GM12878 (cell line): ENCODE measurements at regions not wholly inside any gene's neighbourhood (a gene's known extent, or its start where the extent isn't known, plus 50 kb on each side); places are given as distances from the start of the nearest gene placed in this dataset.
A peak's percentile ranks its signal among the peaks of the same experiment; 100 is the strongest.
"Not testable (repeated sequence)": the region's sequence is repeated elsewhere in the genome, so short reads cannot be mapped to it uniquely, and the experiment has no call there.

Source experiments
- ATAC-seq: fragments of 200-7000 bp; cut with Tn5 transposase; 3 replicates; pipeline ENCODE4 v1.9.1; 2020; ENCODE audit warnings: mild to moderate bottlenecking, moderate library complexity
- BruUV-seq: library from RNA; stranded (reverse); fragments of 400-500 nt; replicated peaks from 2 replicates; lab custom pipeline; 2021; lab: Mats Ljungman, UMichigan
- CTCF ChIA-PET: fragments of 300-600 bp; sonication (Branson Sonifier 250); formaldehyde crosslinking; extraction: SDS; loops from one replicate; lab custom pipeline; 2021; ENCODE audit warnings: inconsistent platforms; lab: Yijun Ruan, JAX
- POLR2A ChIA-PET: fragments of 350-600 bp; formaldehyde crosslinking; extraction: SDS; loops from one replicate; lab custom pipeline; 2021; ENCODE audit warnings: inconsistent platforms; lab: Charles Lee
- RAD21 ChIA-PET: fragments of 300-600 bp; sonication (Branson Sonifier 250); formaldehyde crosslinking; loops from one replicate; lab custom pipeline; 2023; ENCODE audit warnings: antibody characterized with exemption; ENCODE audit not compliant: unreplicated experiment; lab: Charles Lee
- SMC1A ChIA-PET: fragments of 300-600 bp; sonication (Branson Sonifier 250); formaldehyde crosslinking; loops from one replicate; lab custom pipeline; 2023; ENCODE audit not compliant: unreplicated experiment, uncharacterized antibody; lab: Charles Lee
- DNase-seq: peaks from one replicate; pipeline ENCODE4 v3.0.0-alpha.2; 2011; ENCODE audit warnings: low read depth, low spot score
- FAIRE-seq: peaks from 3 replicates; lab custom pipeline; 2011; peaks lifted over from hg19 to GRCh38; lab: Jason Lieb, UNC
- H2AFZ ChIP-seq: 2 replicates; pipeline ENCODE4 v1.6.0; 2011; ENCODE audit warnings: low read depth, low read length, control low read depth; ENCODE audit not compliant: control insufficient read depth
- H3K27ac ChIP-seq: 2 replicates; pipeline ENCODE4 v1.5.1; 2011; ENCODE audit warnings: control low read depth; ENCODE audit not compliant: control insufficient read depth, insufficient read depth
- H3K27me3 ChIP-seq, 2 experiments: replicated peaks in 1 of 2; 2 replicates each; pipeline versions ENCODE4 v1.6.0 to v1.6.1; 2011; ENCODE audit warnings: low read length in 1 of 2; ENCODE audit not compliant: control insufficient read depth in 2 of 2, insufficient read depth in 2 of 2
- H3K36me3 ChIP-seq, 2 experiments: 2 replicates each; pipeline ENCODE4 v1.5.1; 2011; ENCODE audit warnings: low read length in 1 of 2; ENCODE audit not compliant: control insufficient read depth in 2 of 2, insufficient read depth in 2 of 2
- H3K4me1 ChIP-seq: 2 replicates; pipeline ENCODE4 v1.6.1; 2011; ENCODE audit warnings: mild to moderate bottlenecking, low read length, moderate library complexity, mixed read lengths; ENCODE audit not compliant: control insufficient read depth, insufficient read depth
- H3K4me2 ChIP-seq: 2 replicates; pipeline ENCODE4 v1.6.0; 2011; ENCODE audit warnings: control low read depth; ENCODE audit not compliant: control insufficient read depth, insufficient read depth
- H3K4me3 ChIP-seq: fragments of 200-600 bp; sonication (generic); 2 replicates; pipeline ENCODE4 v1.5.1; 2016
- H3K79me2 ChIP-seq: 2 replicates; pipeline ENCODE4 v1.6.0; 2011; ENCODE audit warnings: low read length; ENCODE audit not compliant: control insufficient read depth, insufficient read depth
- H3K9ac ChIP-seq: 2 replicates; pipeline ENCODE4 v1.8.0; 2011; ENCODE audit warnings: low read length, control low read depth, mixed read lengths; ENCODE audit not compliant: control insufficient read depth, insufficient read depth
- H3K9me3 ChIP-seq: replicated peaks from 3 replicates; pipeline ENCODE4 v1.5.1; 2011; ENCODE audit warnings: mild to moderate bottlenecking, low read length; ENCODE audit not compliant: control insufficient read depth, insufficient read depth
- H4K20me1 ChIP-seq: 2 replicates; pipeline ENCODE4 v1.6.0; 2011; ENCODE audit not compliant: control insufficient read depth, insufficient read depth
- RAD21 ChIP-seq: IDR thresholded peaks from 2 replicates; pipeline ENCODE4 v1.6.1; 2011; ENCODE audit warnings: mild to moderate bottlenecking, low read depth, low read length, moderate library complexity; ENCODE audit not compliant: insufficient read depth
- WGBS: methylation state at CpG from one replicate; pipeline ENCODE4 v1.1.6; 2016; ENCODE audit warnings: low lambda C conversion rate; ENCODE audit not compliant: insufficient replicate concordance, insufficient coverage; ENCODE audit errors: missing lambda C conversion rate; 5-methylcytosine and 5-hydroxymethylcytosine counted together
- in situ Hi-C: fragments of 300-500 bp; cut with MboI; formaldehyde crosslinking; loops from 9 replicates; pipeline ENCODE4 v1.14.3; 2018; ENCODE audit warnings: mixed read lengths
- intact Hi-C: fragments of 100-400 bp; cut with micrococcal nuclease; formaldehyde crosslinking; loops from one replicate; pipeline ENCODE4 v1.14.2; 2022; ENCODE audit not compliant: unreplicated experiment
- TF ChIP-seq, protein P1 (sequence below), 3 experiments: IDR thresholded peaks in 2 of 3; conservative IDR thresholded peaks in 1 of 3; 2 replicates each; pipeline ENCODE4 v1.5.1; 2011; ENCODE audit warnings: low read depth in 3 of 3, low read length in 3 of 3, mild to moderate bottlenecking in 3 of 3, control low read depth in 2 of 3, moderate library complexity in 2 of 3, inconsistent platforms in 1 of 3, mixed read lengths in 1 of 3; ENCODE audit not compliant: control insufficient read depth in 2 of 3, insufficient read depth in 1 of 3; ENCODE audit errors: extremely low read depth in 1 of 3

DNA sequence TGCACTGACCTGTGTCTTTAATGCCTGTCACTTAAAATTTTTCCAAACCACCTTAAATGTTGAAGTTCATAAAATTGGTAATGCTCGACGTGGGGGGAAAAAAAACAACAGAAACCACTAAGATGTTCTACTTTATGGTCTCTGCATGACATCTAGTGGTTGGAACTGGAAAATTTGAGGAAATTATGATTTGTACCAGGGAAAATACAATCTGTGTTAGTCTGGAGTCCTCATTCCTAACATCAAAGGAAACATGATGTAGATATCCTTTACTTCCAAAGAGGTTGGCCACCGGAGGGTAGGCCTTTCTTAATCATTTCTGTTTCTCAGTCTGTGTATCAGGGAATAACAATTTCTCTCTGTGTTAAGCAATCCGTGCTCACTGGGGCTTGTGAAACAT, 941.0 kb downstream of the LTN1 start:
- H3K9ac ChIP-seq, H3K4me2 ChIP-seq, in situ Hi-C loops, H3K36me3 ChIP-seq, H2AFZ ChIP-seq, H3K27me3 ChIP-seq, POLR2A ChIA-PET, H3K27ac ChIP-seq, ATAC-seq, H3K4me3 ChIP-seq, H3K79me2 ChIP-seq: not testable (repeated sequence)
- intact Hi-C loops = loop anchor here (5.0 kb wide), 1 partner anchor 1204 kb away; the partner anchor contains the start of gene ADAMTS1
- WGBS = 13% methylated on average over 4 of the region's 4 CpGs
- TF ChIP-seq RAD21 = 0 out of 2 replicates have a peak, but pooled peaks have one; percentile 19
- TF ChIP-seq, protein P1, sequence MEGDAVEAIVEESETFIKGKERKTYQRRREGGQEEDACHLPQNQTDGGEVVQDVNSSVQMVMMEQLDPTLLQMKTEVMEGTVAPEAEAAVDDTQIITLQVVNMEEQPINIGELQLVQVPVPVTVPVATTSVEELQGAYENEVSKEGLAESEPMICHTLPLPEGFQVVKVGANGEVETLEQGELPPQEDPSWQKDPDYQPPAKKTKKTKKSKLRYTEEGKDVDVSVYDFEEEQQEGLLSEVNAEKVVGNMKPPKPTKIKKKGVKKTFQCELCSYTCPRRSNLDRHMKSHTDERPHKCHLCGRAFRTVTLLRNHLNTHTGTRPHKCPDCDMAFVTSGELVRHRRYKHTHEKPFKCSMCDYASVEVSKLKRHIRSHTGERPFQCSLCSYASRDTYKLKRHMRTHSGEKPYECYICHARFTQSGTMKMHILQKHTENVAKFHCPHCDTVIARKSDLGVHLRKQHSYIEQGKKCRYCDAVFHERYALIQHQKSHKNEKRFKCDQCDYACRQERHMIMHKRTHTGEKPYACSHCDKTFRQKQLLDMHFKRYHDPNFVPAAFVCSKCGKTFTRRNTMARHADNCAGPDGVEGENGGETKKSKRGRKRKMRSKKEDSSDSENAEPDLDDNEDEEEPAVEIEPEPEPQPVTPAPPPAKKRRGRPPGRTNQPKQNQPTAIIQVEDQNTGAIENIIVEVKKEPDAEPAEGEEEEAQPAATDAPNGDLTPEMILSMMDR (IDR thresholded peaks at IDR 0.05 in 2 of 3, conservative IDR thresholded peaks at IDR 0.05 in 1 of 3; ENCODE audit: control insufficient read depth in 2 of 3, extremely low read depth in 1 of 3, insufficient read depth in 1 of 3, low read depth in 3 of 3, low read length in 3 of 3) = peak in 1 of 3 experiments; percentile 10; a peak in 1 of 6 replicates
- TF ChIP-seq, all 136 proteins: peak for 2; not testable (repeated sequence) for 134
- DNase-seq, RAD21 ChIA-PET, H3K9me3 ChIP-seq, H3K4me1 ChIP-seq, H4K20me1 ChIP-seq, FAIRE-seq, SMC1A ChIA-PET, CTCF ChIA-PET, BruUV-seq: not testable (repeated sequence)

DNA sequence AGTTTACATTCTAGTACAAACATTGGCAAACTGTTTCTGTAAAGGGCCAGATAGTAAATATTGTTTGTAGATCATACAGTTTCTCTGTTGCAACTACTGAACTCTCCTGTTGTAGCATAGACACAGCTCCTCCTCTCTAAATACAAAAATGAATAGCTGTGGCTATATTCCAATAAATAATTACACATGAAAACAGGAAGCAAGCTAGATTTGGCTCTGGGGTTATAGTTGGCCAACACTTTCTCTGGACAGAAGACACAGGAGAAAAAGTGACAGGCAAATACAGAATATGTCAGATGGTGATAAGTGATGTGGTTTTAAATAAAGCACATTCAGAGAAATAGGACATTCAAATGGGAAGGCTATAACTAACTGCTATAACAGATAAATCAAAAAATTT, 957.0 kb downstream of the LTN1 start:
- H3K36me3 ChIP-seq, FAIRE-seq, intact Hi-C loops, H2AFZ ChIP-seq, H3K9me3 ChIP-seq, RAD21 ChIA-PET, H3K4me1 ChIP-seq, H3K4me2 ChIP-seq, SMC1A ChIA-PET, H4K20me1 ChIP-seq, BruUV-seq, POLR2A ChIA-PET, H3K27me3 ChIP-seq, CTCF ChIA-PET, H3K9ac ChIP-seq, in situ Hi-C loops, H3K27ac ChIP-seq, H3K79me2 ChIP-seq, DNase-seq, H3K4me3 ChIP-seq, ATAC-seq: not testable (repeated sequence)

DNA sequence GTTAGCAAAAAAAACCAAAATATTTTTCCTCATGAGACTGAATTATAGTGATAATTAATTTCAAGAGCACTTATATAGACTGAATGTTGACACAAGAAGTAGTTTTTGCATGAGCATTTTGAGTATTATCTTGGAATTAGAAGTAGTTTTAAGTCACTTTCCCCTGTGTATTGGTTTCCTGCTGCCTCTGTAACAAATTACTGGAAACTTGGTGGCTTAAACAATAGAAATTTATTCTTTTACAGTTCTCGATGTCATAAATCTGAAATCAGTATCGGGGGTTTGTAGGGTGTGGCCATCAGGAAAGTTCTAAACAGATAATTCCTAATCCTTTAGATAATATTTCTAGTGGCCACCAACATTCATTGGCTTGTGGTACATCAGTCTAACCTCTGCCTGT, 957.8 kb downstream of the LTN1 start:
- DNase-seq, intact Hi-C loops, BruUV-seq, H3K4me2 ChIP-seq, H3K9me3 ChIP-seq, H2AFZ ChIP-seq, ATAC-seq, H3K27ac ChIP-seq, H3K4me3 ChIP-seq, H3K36me3 ChIP-seq, H3K9ac ChIP-seq, H4K20me1 ChIP-seq, CTCF ChIA-PET, SMC1A ChIA-PET, POLR2A ChIA-PET, H3K4me1 ChIP-seq, FAIRE-seq, H3K79me2 ChIP-seq, H3K27me3 ChIP-seq, in situ Hi-C loops, RAD21 ChIA-PET: not testable (repeated sequence)
- 23% methylated on average over 2 of the region's 2 CpGs for WGBS
